Loucy (cell line): ENCODE measurements at regions not wholly inside any gene's neighbourhood (a gene's known extent, or its start where the extent isn't known, plus 50 kb on each side); places are given as distances from the start of the nearest gene placed in this dataset.

Source experiments
- H2AFZ ChIP-seq: fragments of 200-600 bp; sonication (generic); 2 replicates; pipeline ENCODE4 v1.6.0; 2016; ENCODE audit warnings: antibody characterized with exemption, mild to moderate bottlenecking, low read length, moderate library complexity
- H3F3A ChIP-seq: fragments of 200-600 bp; 2 replicates; pipeline ENCODE4 v1.6.0; 2016; ENCODE audit warnings: antibody characterized with exemption, low read depth, mild to moderate bottlenecking
- H3K27me3 ChIP-seq: fragments of 200-600 bp; sonication (generic); 2 replicates; pipeline ENCODE4 v1.6.1; 2014; ENCODE audit warnings: low read length, mild to moderate bottlenecking; ENCODE audit not compliant: insufficient read depth, poor library complexity, severe bottlenecking
- H3K36me3 ChIP-seq: fragments of 200-600 bp; sonication (generic); 2 replicates; pipeline ENCODE4 v1.6.1; 2016; ENCODE audit warnings: low read length; ENCODE audit not compliant: insufficient read depth
- H3K4me1 ChIP-seq: fragments of 200-600 bp; sonication (generic); 2 replicates; pipeline ENCODE4 v1.5.1; 2014; ENCODE audit warnings: low read length, mild to moderate bottlenecking; ENCODE audit not compliant: insufficient read depth, poor library complexity, severe bottlenecking
- H3K4me2 ChIP-seq: fragments of 200-600 bp; sonication (generic); 2 replicates; pipeline ENCODE4 v1.6.0; 2014; ENCODE audit warnings: antibody characterized with exemption, low read length, low read depth, mild to moderate bottlenecking; ENCODE audit not compliant: poor library complexity, severe bottlenecking
- H3K4me3 ChIP-seq: fragments of 200-600 bp; sonication (generic); 2 replicates; pipeline ENCODE4 v1.5.1; 2014; ENCODE audit warnings: low read length, mild to moderate bottlenecking, mixed read lengths; ENCODE audit not compliant: poor library complexity, severe bottlenecking
- H3K79me2 ChIP-seq: fragments of 200-600 bp; sonication (generic); 2 replicates; pipeline ENCODE4 v1.6.1; 2014; ENCODE audit warnings: low read length; ENCODE audit not compliant: insufficient read depth
- H3K9ac ChIP-seq: fragments of 200-600 bp; sonication (generic); 2 replicates; pipeline ENCODE4 v1.6.0; 2014; ENCODE audit warnings: mild to moderate bottlenecking, low read depth, low read length, moderate library complexity; ENCODE audit not compliant: poor library complexity, severe bottlenecking
- H3K9me2 ChIP-seq: fragments of 200-600 bp; sonication (generic); replicated peaks from 2 replicates; pipeline ENCODE4 v1.6.1; 2016; ENCODE audit warnings: low read depth, low read length, mixed read lengths
- H3K9me3 ChIP-seq: fragments of 200-600 bp; sonication (generic); 2 replicates; pipeline ENCODE4 v1.6.1; 2014; ENCODE audit warnings: mild to moderate bottlenecking, antibody characterized with exemption, low read length, low read depth; ENCODE audit not compliant: insufficient read depth
- H4K20me1 ChIP-seq: fragments of 200-600 bp; sonication (generic); 2 replicates; pipeline ENCODE4 v1.6.0; 2014; ENCODE audit warnings: antibody characterized with exemption, low read length, mild to moderate bottlenecking; ENCODE audit not compliant: insufficient read depth, poor library complexity, severe bottlenecking
- EZH2phosphoT487 ChIP-seq: fragments of 200-600 bp; IDR thresholded peaks from 2 replicates; pipeline ENCODE4 v1.6.1; 2018; ENCODE audit warnings: antibody characterized with exemption, mild to moderate bottlenecking, moderate library complexity, borderline replicate concordance
- TF ChIP-seq, protein P1 (sequence below): fragments of 200-600 bp; sonication (generic); conservative IDR thresholded peaks from 2 replicates; pipeline ENCODE4 v1.5.1; 2014; ENCODE audit warnings: mild to moderate bottlenecking, antibody characterized with exemption, low read length

GRCh38 chr5:155827949-155828348 is 499.0 kb upstream of the SGCD start:
- H3K9me3 ChIP-seq, result no peaks in the 10 kb centered on the region
- H3F3A ChIP-seq, result no peaks in the 10 kb centered on the region
- H3K4me3 ChIP-seq, result no peak overlapping the region
- H4K20me1 ChIP-seq, result no peaks in the 10 kb centered on the region
- H3K79me2 ChIP-seq, result no peaks in the 10 kb centered on the region
- no peak overlapping the region for H2AFZ ChIP-seq
- H3K36me3 ChIP-seq, result no peaks in the 10 kb centered on the region
- H3K9me2 ChIP-seq, result no peaks in the 10 kb centered on the region
- H3K4me2 ChIP-seq, result no peak overlapping the region
- H3K4me1 ChIP-seq, result no peaks in the 10 kb centered on the region
- H3K9ac ChIP-seq, result no peak overlapping the region
- TF ChIP-seq, protein P1, sequence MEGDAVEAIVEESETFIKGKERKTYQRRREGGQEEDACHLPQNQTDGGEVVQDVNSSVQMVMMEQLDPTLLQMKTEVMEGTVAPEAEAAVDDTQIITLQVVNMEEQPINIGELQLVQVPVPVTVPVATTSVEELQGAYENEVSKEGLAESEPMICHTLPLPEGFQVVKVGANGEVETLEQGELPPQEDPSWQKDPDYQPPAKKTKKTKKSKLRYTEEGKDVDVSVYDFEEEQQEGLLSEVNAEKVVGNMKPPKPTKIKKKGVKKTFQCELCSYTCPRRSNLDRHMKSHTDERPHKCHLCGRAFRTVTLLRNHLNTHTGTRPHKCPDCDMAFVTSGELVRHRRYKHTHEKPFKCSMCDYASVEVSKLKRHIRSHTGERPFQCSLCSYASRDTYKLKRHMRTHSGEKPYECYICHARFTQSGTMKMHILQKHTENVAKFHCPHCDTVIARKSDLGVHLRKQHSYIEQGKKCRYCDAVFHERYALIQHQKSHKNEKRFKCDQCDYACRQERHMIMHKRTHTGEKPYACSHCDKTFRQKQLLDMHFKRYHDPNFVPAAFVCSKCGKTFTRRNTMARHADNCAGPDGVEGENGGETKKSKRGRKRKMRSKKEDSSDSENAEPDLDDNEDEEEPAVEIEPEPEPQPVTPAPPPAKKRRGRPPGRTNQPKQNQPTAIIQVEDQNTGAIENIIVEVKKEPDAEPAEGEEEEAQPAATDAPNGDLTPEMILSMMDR, result no peak
- no peak for TF ChIP-seq EZH2phosphoT487
- H3K27me3 ChIP-seq, result no peaks in the 10 kb centered on the region

DNA sequence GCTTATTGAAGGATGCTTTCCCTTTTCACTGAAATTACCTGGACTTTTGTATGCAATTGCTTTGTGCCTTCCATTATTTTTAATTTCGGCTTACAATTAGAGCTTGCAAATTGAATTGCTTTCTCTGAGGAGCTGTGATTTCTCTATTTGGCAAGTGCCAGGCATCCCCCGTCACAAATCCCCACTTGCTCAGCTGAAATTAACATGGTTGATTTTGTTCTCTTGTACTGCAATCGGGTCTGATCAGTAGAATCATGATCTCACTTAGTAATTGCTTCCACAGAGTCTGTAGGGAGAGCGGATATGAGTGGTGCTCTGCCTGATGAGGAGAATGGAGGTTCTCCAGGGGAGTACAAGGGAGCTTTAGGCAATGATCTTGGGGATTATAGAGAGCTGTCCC is 495.5 kb upstream of the SGCD start:
- H3K79me2 ChIP-seq, result no peaks in the 10 kb centered on the region
- no peaks in the 10 kb centered on the region for H3K9me3 ChIP-seq
- H3K36me3 ChIP-seq, result no peaks in the 10 kb centered on the region
- no peaks in the 10 kb centered on the region for H3K9me2 ChIP-seq
- no peak overlapping the region for H3K9ac ChIP-seq
- H3F3A ChIP-seq, result no peaks in the 10 kb centered on the region
- no peak overlapping the region for H2AFZ ChIP-seq
- no peaks in the 10 kb centered on the region for H3K4me1 ChIP-seq
- H4K20me1 ChIP-seq, result no peaks in the 10 kb centered on the region
- no peak for TF ChIP-seq EZH2phosphoT487
- TF ChIP-seq, protein P1, result no peak
- no peaks in the 10 kb centered on the region for H3K27me3 ChIP-seq
- no peak overlapping the region for H3K4me3 ChIP-seq
- H3K4me2 ChIP-seq, result no peak overlapping the region

DNA sequence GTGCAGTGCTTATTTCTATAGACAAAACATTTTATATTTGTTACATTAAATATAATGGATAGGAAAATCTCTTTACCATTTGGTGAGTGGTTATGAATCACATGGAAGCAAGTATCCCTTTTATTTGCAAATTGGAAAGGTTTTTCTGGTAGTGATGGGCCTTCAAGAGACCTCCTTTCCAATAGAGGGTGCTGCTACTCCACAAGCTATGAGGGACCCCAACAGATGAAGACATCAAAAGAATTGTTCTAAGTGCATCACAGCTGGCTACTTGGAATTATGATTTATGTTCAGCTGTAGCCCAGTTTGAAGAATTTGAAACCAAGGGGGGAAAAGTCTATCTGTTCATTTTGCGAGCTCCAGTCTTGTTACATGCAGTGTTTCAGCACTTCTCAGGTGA is 493.7 kb upstream of the SGCD start:
- Histone ChIP-seq H3K4me3 (no peak overlapping the region), H4K20me1 (no peaks in the 10 kb centered on the region), H3K4me2 (no peak overlapping the region), H3K27me3 (no peaks in the 10 kb centered on the region), H3K9ac (no peak overlapping the region), H3F3A (no peaks in the 10 kb centered on the region), H3K36me3 (no peaks in the 10 kb centered on the region), H2AFZ (no peak overlapping the region), H3K79me2 (no peaks in the 10 kb centered on the region), H3K4me1 (no peaks in the 10 kb centered on the region), H3K9me3 (no peaks in the 10 kb centered on the region), H3K9me2 (no peaks in the 10 kb centered on the region)
- TF ChIP-seq, protein P1, result peak; percentile 28
- no peak for TF ChIP-seq EZH2phosphoT487
